ENCODE measurements at regions not wholly inside any gene's neighbourhood (a gene's known extent, or its start where the extent isn't known, plus 50 kb on each side); places are given as distances from the start of the nearest gene placed in this dataset.

GRCh38 chr10:2980116-2980515 is 87.2 kb upstream of the PFKP start:
- TF ChIP-seq CTCF (tag by site-specific recombination; IDR thresholded peaks at IDR 0.05) (no peak), ZSCAN16 (tag by site-specific recombination; IDR thresholded peaks at IDR 0.05) (no peak), BCL11A (tag by site-specific recombination; IDR thresholded peaks at IDR 0.05; ENCODE audit: low read depth) (no peak), TCF7L2 (IDR thresholded peaks at IDR 0.05; ENCODE audit: borderline replicate concordance, low read depth, low read length) (no peak), ZNF791 (tag by site-specific recombination; IDR thresholded peaks at IDR 0.05) (no peak), BCL6B (tag by site-specific recombination; IDR thresholded peaks at IDR 0.05) (no peak), ZNF501 (tag by site-specific recombination; IDR thresholded peaks at IDR 0.05) (no peak)
